HEK293 (cell line): ENCODE measurements at regions not wholly inside any gene's neighbourhood (a gene's known extent, or its start where the extent isn't known, plus 50 kb on each side); places are given as distances from the start of the nearest gene placed in this dataset.

Experiments used
- CTCF ChIA-PET: fragments of 350-600 bp; formaldehyde crosslinking; extraction: SDS; loops from one replicate; lab custom pipeline; 2021; ENCODE audit warnings: antibody characterized with exemption; lab: Yijun Ruan, JAX
- POLR2A ChIA-PET: fragments of 300-600 bp; formaldehyde crosslinking; extraction: SDS; loops from one replicate; lab custom pipeline; 2020; ENCODE audit warnings: antibody characterized with exemption, inconsistent platforms; lab: Yijun Ruan, JAX
- H3K27ac ChIP-seq: fragments of 200-500 bp; sonication (Bioruptor generic); 2 replicates; pipeline ENCODE4 v1.5.1; 2014; ENCODE audit warnings: low read depth, low read length, control low read depth, inconsistent platforms; ENCODE audit errors: extremely low read depth
- H3K36me3 ChIP-seq, 2 experiments: fragments of 200-500 bp in 1 of 2; sonication (Bioruptor generic) in 1 of 2; 1 replicate in 1 of 2; 2 replicates in 1 of 2; pipeline ENCODE4 v1.5.1; 2014 to 2017; ENCODE audit warnings: inconsistent platforms in 2 of 2, low read length in 2 of 2; ENCODE audit not compliant: control insufficient read depth in 2 of 2, insufficient read depth in 1 of 2
- H3K4me1 ChIP-seq: fragments of 200-500 bp; sonication (Bioruptor generic); 2 replicates; pipeline ENCODE4 v1.5.1; 2014; ENCODE audit warnings: mild to moderate bottlenecking, low read length, inconsistent platforms; ENCODE audit not compliant: control insufficient read depth, insufficient read depth
- H3K4me3 ChIP-seq: 2 replicates; pipeline ENCODE4 v1.5.1; 2011; ENCODE audit warnings: low read depth, mild to moderate bottlenecking, control low read depth, low read length, moderate library complexity
- H3K9me3 ChIP-seq: fragments of 200-500 bp; sonication (Bioruptor generic); 2 replicates; pipeline ENCODE4 v1.5.1; 2014; ENCODE audit warnings: low read depth, low read length, inconsistent platforms; ENCODE audit not compliant: control insufficient read depth, insufficient read depth
- HOXD13 ChIP-seq: sonication (generic); formaldehyde crosslinking; IDR thresholded peaks from 2 replicates; pipeline ENCODE4 v1.8.0; 2022; ENCODE audit warnings: missing genetic modification reagents, borderline replicate concordance
- ZBTB17 ChIP-seq: fragments of 450-650 bp; formaldehyde crosslinking; IDR thresholded peaks from 2 replicates; pipeline ENCODE4 v1.5.1; 2016; ENCODE audit warnings: missing biosample characterization, missing genetic modification characterization
- ZBTB7A ChIP-seq: fragments of 450-650 bp; formaldehyde crosslinking; IDR thresholded peaks from 2 replicates; pipeline ENCODE4 v1.5.1; 2016; ENCODE audit warnings: low read depth, missing biosample characterization, missing genetic modification characterization
- ZNF112 ChIP-seq: fragments of 450-650 bp; formaldehyde crosslinking; IDR thresholded peaks from 2 replicates; pipeline ENCODE4 v1.5.0; 2017; ENCODE audit warnings: missing biosample characterization, missing genetic modification characterization
- ZNF140 ChIP-seq: fragments of 450-650 bp; formaldehyde crosslinking; IDR thresholded peaks from 2 replicates; pipeline ENCODE4 v1.5.1; 2016; ENCODE audit warnings: missing biosample characterization, missing genetic modification characterization
- ZNF2 ChIP-seq: fragments of 450-650 bp; formaldehyde crosslinking; IDR thresholded peaks from 2 replicates; pipeline ENCODE4 v1.5.1; 2016; ENCODE audit warnings: missing biosample characterization, missing genetic modification characterization
- ZNF302 ChIP-seq: fragments of 450-650 bp; formaldehyde crosslinking; IDR thresholded peaks from 2 replicates; pipeline ENCODE4 v1.5.1; 2016; ENCODE audit warnings: missing biosample characterization, missing genetic modification characterization, low read depth
- ZNF555 ChIP-seq: fragments of 450-650 bp; formaldehyde crosslinking; conservative IDR thresholded peaks from 2 replicates; pipeline ENCODE4 v1.5.1; 2017; ENCODE audit warnings: missing biosample characterization, mild to moderate bottlenecking, missing genetic modification characterization, inconsistent platforms
- ZNF621 ChIP-seq: fragments of 450-650 bp; formaldehyde crosslinking; IDR thresholded peaks from 2 replicates; pipeline ENCODE4 v1.5.1; 2017; ENCODE audit warnings: missing biosample characterization, missing genetic modification characterization
- ZNF670 ChIP-seq: fragments of 450-650 bp; formaldehyde crosslinking; IDR thresholded peaks from 2 replicates; pipeline ENCODE4 v1.5.1; 2016; ENCODE audit warnings: missing biosample characterization, missing genetic modification characterization, low read depth
- ZNF707 ChIP-seq: fragments of 450-650 bp; formaldehyde crosslinking; IDR thresholded peaks from 2 replicates; pipeline ENCODE4 v1.5.1; 2016; ENCODE audit warnings: missing biosample characterization, missing genetic modification characterization
- ZNF777 ChIP-seq: fragments of 450-650 bp; formaldehyde crosslinking; IDR thresholded peaks from 2 replicates; pipeline ENCODE4 v1.5.1; 2017; ENCODE audit warnings: missing biosample characterization, missing genetic modification characterization, borderline replicate concordance
- ZSCAN30 ChIP-seq: fragments of 450-650 bp; IDR thresholded peaks from 2 replicates; pipeline ENCODE4 v1.5.1; 2018; ENCODE audit warnings: missing biosample characterization, mild to moderate bottlenecking, missing genetic modification characterization, moderate library complexity
- TF ChIP-seq, protein P1 (sequence below): fragments of 450-650 bp; IDR thresholded peaks from 2 replicates; pipeline ENCODE4 v1.5.1; 2018; ENCODE audit warnings: missing biosample characterization, missing genetic modification characterization
- TF ChIP-seq, protein P2 (sequence below): fragments of 450-650 bp; formaldehyde crosslinking; IDR thresholded peaks from 2 replicates; pipeline ENCODE4 v1.5.1; 2016; ENCODE audit warnings: missing biosample characterization, missing genetic modification characterization
- TF ChIP-seq, protein P3 (sequence below): fragments of 450-650 bp; formaldehyde crosslinking; IDR thresholded peaks from 2 replicates; pipeline ENCODE4 v1.5.1; 2016; ENCODE audit warnings: missing biosample characterization, missing genetic modification characterization
- TF ChIP-seq, protein P4 (sequence below): fragments of 450-650 bp; formaldehyde crosslinking; IDR thresholded peaks from 2 replicates; pipeline ENCODE4 v1.5.1; 2016; ENCODE audit warnings: missing biosample characterization, missing genetic modification characterization
- TF ChIP-seq, protein P5 (sequence below): fragments of 450-650 bp; formaldehyde crosslinking; IDR thresholded peaks from 2 replicates; pipeline ENCODE4 v1.5.1; 2017; ENCODE audit warnings: missing biosample characterization, mild to moderate bottlenecking, missing genetic modification characterization, moderate library complexity

DNA sequence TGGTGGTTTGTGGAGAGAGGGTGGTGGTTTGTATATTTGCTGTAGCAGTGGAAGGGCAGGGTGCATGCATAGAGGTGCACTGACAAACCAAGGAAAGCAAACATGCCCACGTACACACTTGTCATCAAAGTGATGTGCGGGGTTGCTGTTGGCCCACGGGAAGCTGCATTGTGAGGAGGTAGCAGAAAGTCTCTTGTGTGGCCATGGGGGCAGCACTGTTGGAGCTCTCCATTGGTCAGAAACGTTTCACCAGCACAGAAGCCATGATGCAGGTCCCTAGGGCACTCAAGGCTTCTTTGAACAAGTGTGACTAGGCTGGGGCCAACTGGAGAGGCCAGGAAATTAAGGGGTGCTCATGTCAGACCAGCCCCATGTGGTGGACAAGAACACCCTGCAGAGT is 174.8 kb upstream of the KLF8 start (continued):
- TF ChIP-seq, protein P1, sequence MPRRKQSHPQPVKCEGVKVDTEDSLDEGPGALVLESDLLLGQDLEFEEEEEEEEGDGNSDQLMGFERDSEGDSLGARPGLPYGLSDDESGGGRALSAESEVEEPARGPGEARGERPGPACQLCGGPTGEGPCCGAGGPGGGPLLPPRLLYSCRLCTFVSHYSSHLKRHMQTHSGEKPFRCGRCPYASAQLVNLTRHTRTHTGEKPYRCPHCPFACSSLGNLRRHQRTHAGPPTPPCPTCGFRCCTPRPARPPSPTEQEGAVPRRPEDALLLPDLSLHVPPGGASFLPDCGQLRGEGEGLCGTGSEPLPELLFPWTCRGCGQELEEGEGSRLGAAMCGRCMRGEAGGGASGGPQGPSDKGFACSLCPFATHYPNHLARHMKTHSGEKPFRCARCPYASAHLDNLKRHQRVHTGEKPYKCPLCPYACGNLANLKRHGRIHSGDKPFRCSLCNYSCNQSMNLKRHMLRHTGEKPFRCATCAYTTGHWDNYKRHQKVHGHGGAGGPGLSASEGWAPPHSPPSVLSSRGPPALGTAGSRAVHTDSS (tag by site-specific recombination), result no peak
- TF ChIP-seq ZSCAN30 (tag by site-specific recombination) (no peak), ZBTB7A (tag by site-specific recombination) (no peak), ZNF707 (tag by site-specific recombination) (no peak)
- TF ChIP-seq, protein P2, sequence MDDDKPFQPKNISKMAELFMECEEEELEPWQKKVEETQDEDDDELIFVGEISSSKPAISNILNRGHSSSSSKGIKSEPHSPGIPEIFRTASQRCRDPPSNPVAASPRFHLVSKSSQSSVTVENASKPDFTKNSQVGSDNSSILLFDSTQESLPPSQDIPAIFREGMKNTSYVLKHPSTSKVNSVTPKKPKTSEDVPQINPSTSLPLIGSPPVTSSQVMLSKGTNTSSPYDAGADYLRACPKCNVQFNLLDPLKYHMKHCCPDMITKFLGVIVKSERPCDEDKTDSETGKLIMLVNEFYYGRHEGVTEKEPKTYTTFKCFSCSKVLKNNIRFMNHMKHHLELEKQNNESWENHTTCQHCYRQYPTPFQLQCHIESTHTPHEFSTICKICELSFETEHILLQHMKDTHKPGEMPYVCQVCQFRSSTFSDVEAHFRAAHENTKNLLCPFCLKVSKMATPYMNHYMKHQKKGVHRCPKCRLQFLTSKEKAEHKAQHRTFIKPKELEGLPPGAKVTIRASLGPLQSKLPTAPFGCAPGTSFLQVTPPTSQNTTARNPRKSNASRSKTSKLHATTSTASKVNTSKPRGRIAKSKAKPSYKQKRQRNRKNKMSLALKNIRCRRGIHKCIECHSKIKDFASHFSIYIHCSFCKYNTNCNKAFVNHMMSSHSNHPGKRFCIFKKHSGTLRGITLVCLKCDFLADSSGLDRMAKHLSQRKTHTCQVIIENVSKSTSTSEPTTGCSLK (tag by site-specific recombination), result no peak
- TF ChIP-seq, protein P3, sequence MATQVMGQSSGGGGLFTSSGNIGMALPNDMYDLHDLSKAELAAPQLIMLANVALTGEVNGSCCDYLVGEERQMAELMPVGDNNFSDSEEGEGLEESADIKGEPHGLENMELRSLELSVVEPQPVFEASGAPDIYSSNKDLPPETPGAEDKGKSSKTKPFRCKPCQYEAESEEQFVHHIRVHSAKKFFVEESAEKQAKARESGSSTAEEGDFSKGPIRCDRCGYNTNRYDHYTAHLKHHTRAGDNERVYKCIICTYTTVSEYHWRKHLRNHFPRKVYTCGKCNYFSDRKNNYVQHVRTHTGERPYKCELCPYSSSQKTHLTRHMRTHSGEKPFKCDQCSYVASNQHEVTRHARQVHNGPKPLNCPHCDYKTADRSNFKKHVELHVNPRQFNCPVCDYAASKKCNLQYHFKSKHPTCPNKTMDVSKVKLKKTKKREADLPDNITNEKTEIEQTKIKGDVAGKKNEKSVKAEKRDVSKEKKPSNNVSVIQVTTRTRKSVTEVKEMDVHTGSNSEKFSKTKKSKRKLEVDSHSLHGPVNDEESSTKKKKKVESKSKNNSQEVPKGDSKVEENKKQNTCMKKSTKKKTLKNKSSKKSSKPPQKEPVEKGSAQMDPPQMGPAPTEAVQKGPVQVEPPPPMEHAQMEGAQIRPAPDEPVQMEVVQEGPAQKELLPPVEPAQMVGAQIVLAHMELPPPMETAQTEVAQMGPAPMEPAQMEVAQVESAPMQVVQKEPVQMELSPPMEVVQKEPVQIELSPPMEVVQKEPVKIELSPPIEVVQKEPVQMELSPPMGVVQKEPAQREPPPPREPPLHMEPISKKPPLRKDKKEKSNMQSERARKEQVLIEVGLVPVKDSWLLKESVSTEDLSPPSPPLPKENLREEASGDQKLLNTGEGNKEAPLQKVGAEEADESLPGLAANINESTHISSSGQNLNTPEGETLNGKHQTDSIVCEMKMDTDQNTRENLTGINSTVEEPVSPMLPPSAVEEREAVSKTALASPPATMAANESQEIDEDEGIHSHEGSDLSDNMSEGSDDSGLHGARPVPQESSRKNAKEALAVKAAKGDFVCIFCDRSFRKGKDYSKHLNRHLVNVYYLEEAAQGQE, result no peak

DNA sequence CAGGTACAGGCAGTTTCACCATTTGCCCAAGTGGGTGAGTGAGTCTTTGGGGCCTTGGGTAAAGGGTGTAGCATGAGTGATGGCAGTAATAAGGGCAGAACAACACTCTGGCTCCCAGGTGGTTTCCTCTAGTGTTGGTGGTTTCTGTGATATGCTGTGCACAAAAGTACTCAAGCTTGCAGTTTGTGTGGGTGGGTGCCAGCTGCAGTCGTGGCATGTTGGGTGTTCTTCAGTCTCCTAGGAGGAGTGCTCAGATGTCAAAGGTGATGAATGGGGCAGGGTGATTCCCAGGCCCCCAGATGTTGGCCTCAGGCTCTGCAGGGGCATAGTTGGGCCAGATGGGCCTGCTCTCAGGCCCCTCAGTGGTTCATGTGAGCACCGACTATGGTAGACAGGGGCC is 166.1 kb upstream of the KLF8 start:
- TF ChIP-seq, protein P4, sequence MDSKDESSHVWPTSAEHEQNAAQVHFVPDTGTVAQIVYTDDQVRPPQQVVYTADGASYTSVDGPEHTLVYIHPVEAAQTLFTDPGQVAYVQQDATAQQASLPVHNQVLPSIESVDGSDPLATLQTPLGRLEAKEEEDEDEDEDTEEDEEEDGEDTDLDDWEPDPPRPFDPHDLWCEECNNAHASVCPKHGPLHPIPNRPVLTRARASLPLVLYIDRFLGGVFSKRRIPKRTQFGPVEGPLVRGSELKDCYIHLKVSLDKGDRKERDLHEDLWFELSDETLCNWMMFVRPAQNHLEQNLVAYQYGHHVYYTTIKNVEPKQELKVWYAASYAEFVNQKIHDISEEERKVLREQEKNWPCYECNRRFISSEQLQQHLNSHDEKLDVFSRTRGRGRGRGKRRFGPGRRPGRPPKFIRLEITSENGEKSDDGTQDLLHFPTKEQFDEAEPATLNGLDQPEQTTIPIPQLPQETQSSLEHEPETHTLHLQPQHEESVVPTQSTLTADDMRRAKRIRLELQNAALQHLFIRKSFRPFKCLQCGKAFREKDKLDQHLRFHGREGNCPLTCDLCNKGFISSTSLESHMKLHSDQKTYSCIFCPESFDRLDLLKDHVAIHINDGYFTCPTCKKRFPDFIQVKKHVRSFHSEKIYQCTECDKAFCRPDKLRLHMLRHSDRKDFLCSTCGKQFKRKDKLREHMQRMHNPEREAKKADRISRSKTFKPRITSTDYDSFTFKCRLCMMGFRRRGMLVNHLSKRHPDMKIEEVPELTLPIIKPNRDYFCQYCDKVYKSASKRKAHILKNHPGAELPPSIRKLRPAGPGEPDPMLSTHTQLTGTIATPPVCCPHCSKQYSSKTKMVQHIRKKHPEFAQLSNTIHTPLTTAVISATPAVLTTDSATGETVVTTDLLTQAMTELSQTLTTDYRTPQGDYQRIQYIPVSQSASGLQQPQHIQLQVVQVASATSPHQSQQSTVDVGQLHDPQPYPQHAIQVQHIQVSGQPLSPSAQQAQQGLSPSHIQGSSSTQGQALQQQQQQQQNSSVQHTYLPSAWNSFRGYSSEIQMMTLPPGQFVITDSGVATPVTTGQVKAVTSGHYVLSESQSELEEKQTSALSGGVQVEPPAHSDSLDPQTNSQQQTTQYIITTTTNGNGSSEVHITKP (tag by site-specific recombination), result no peak
- TF ChIP-seq ZNF2 (tag by site-specific recombination) (no peak), ZNF555 (tag by site-specific recombination) (no peak), ZNF670 (tag by site-specific recombination) (no peak), ZBTB17 (tag by site-specific recombination) (no peak), ZNF112 (tag by site-specific recombination) (no peak), ZNF302 (tag by site-specific recombination) (no peak), HOXD13 (CRISPR knock-in tag) (no peak), ZNF777 (tag by site-specific recombination) (no peak), ZNF140 (tag by site-specific recombination) (no peak), ZNF621 (tag by site-specific recombination) (no peak)
- TF ChIP-seq, protein P5, sequence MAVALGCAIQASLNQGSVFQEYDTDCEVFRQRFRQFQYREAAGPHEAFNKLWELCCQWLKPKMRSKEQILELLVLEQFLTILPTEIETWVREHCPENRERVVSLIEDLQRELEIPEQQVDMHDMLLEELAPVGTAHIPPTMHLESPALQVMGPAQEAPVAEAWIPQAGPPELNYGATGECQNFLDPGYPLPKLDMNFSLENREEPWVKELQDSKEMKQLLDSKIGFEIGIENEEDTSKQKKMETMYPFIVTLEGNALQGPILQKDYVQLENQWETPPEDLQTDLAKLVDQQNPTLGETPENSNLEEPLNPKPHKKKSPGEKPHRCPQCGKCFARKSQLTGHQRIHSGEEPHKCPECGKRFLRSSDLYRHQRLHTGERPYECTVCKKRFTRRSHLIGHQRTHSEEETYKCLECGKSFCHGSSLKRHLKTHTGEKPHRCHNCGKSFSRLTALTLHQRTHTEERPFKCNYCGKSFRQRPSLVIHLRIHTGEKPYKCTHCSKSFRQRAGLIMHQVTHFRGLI (tag by site-specific recombination), result no peak
- Histone ChIP-seq H3K4me3 (no peak overlapping the region), H3K9me3 (no peaks in the 10 kb centered on the region), H3K4me1 (no peaks in the 10 kb centered on the region), H3K27ac (no peak overlapping the region), H3K36me3 (no peaks in the 10 kb centered on the region)
- CTCF ChIA-PET, result no interaction called here
- POLR2A ChIA-PET, result interaction anchor here (0.6 kb wide), 1 partner anchor 43 kb away, joined by 3 read pairs; no protein-coding TSS in a partner anchor
